GM12878 (cell line): ENCODE measurements at regions not wholly inside any gene's neighbourhood (a gene's known extent, or its start where the extent isn't known, plus 50 kb on each side); places are given as distances from the start of the nearest gene placed in this dataset.

Experiments
- ATAC-seq: fragments of 200-7000 bp; cut with Tn5 transposase; 3 replicates; pipeline ENCODE4 v1.9.1; 2020; ENCODE audit warnings: mild to moderate bottlenecking, moderate library complexity
- BruUV-seq: library from RNA; stranded (reverse); fragments of 400-500 nt; replicated peaks from 2 replicates; lab custom pipeline; 2021; lab: Mats Ljungman, UMichigan
- CTCF ChIA-PET: fragments of 300-600 bp; sonication (Branson Sonifier 250); formaldehyde crosslinking; extraction: SDS; loops from one replicate; lab custom pipeline; 2021; ENCODE audit warnings: inconsistent platforms; lab: Yijun Ruan, JAX
- POLR2A ChIA-PET: fragments of 350-600 bp; formaldehyde crosslinking; extraction: SDS; loops from one replicate; lab custom pipeline; 2021; ENCODE audit warnings: inconsistent platforms; lab: Charles Lee
- RAD21 ChIA-PET: fragments of 300-600 bp; sonication (Branson Sonifier 250); formaldehyde crosslinking; loops from one replicate; lab custom pipeline; 2023; ENCODE audit warnings: antibody characterized with exemption; ENCODE audit not compliant: unreplicated experiment; lab: Charles Lee
- SMC1A ChIA-PET: fragments of 300-600 bp; sonication (Branson Sonifier 250); formaldehyde crosslinking; loops from one replicate; lab custom pipeline; 2023; ENCODE audit not compliant: unreplicated experiment, uncharacterized antibody; lab: Charles Lee
- DNase-seq: peaks from one replicate; pipeline ENCODE4 v3.0.0-alpha.2; 2011; ENCODE audit warnings: low read depth, low spot score
- FAIRE-seq: peaks from 3 replicates; lab custom pipeline; 2011; peaks lifted over from hg19 to GRCh38; lab: Jason Lieb, UNC
- H2AFZ ChIP-seq: 2 replicates; pipeline ENCODE4 v1.6.0; 2011; ENCODE audit warnings: low read depth, low read length, control low read depth; ENCODE audit not compliant: control insufficient read depth
- H3K27ac ChIP-seq: 2 replicates; pipeline ENCODE4 v1.5.1; 2011; ENCODE audit warnings: control low read depth; ENCODE audit not compliant: control insufficient read depth, insufficient read depth
- H3K27me3 ChIP-seq, 2 experiments: replicated peaks in 1 of 2; 2 replicates each; pipeline versions ENCODE4 v1.6.0 to v1.6.1; 2011; ENCODE audit warnings: low read length in 1 of 2; ENCODE audit not compliant: control insufficient read depth in 2 of 2, insufficient read depth in 2 of 2
- H3K36me3 ChIP-seq, 2 experiments: 2 replicates each; pipeline ENCODE4 v1.5.1; 2011; ENCODE audit warnings: low read length in 1 of 2; ENCODE audit not compliant: control insufficient read depth in 2 of 2, insufficient read depth in 2 of 2
- H3K4me1 ChIP-seq: 2 replicates; pipeline ENCODE4 v1.6.1; 2011; ENCODE audit warnings: mild to moderate bottlenecking, low read length, moderate library complexity, mixed read lengths; ENCODE audit not compliant: control insufficient read depth, insufficient read depth
- H3K4me2 ChIP-seq: 2 replicates; pipeline ENCODE4 v1.6.0; 2011; ENCODE audit warnings: control low read depth; ENCODE audit not compliant: control insufficient read depth, insufficient read depth
- H3K4me3 ChIP-seq: fragments of 200-600 bp; sonication (generic); 2 replicates; pipeline ENCODE4 v1.5.1; 2016
- H3K79me2 ChIP-seq: 2 replicates; pipeline ENCODE4 v1.6.0; 2011; ENCODE audit warnings: low read length; ENCODE audit not compliant: control insufficient read depth, insufficient read depth
- H3K9ac ChIP-seq: 2 replicates; pipeline ENCODE4 v1.8.0; 2011; ENCODE audit warnings: low read length, control low read depth, mixed read lengths; ENCODE audit not compliant: control insufficient read depth, insufficient read depth
- H3K9me3 ChIP-seq: replicated peaks from 3 replicates; pipeline ENCODE4 v1.5.1; 2011; ENCODE audit warnings: mild to moderate bottlenecking, low read length; ENCODE audit not compliant: control insufficient read depth, insufficient read depth
- H4K20me1 ChIP-seq: 2 replicates; pipeline ENCODE4 v1.6.0; 2011; ENCODE audit not compliant: control insufficient read depth, insufficient read depth
- BCLAF1 ChIP-seq: fragments of 450-650 bp; IDR thresholded peaks from 2 replicates; pipeline ENCODE4 v1.6.1; 2017; ENCODE audit warnings: antibody characterized with exemption, mild to moderate bottlenecking, moderate library complexity
- BRCA1 ChIP-seq: IDR thresholded peaks from 2 replicates; pipeline ENCODE4 v1.6.1; 2011; ENCODE audit warnings: low read depth, low read length, improper control_type of control experiment
- CREB1 ChIP-seq: IDR thresholded peaks from 2 replicates; pipeline ENCODE4 v1.6.1; 2012; ENCODE audit warnings: low read depth, mild to moderate bottlenecking, inconsistent platforms
- EP300 ChIP-seq, 2 experiments: fragments of 150-350 bp in 1 of 2; IDR thresholded peaks; 2 replicates each; pipeline ENCODE4 v1.6.1; 2011 to 2012; ENCODE audit warnings: low read depth in 2 of 2, low read length in 2 of 2, borderline replicate concordance in 1 of 2, improper control_type of control experiment in 1 of 2, inconsistent platforms in 1 of 2; ENCODE audit not compliant: control insufficient read depth in 1 of 2
- IKZF1 ChIP-seq: fragments of 450-650 bp; conservative IDR thresholded peaks from 2 replicates; pipeline ENCODE4 v1.6.1; 2017; ENCODE audit warnings: antibody characterized with exemption, mild to moderate bottlenecking
- IRF3 ChIP-seq: fragments of 450-650 bp; IDR thresholded peaks from 2 replicates; pipeline ENCODE4 v1.6.1; 2014; ENCODE audit warnings: mild to moderate bottlenecking
- PKNOX1 ChIP-seq: fragments of 450-650 bp; IDR thresholded peaks from 2 replicates; pipeline ENCODE4 v1.6.1; 2016; ENCODE audit warnings: mild to moderate bottlenecking
- PML ChIP-seq: IDR thresholded peaks from 2 replicates; pipeline ENCODE4 v1.6.1; 2012; ENCODE audit warnings: low read length, inconsistent platforms
- RB1 ChIP-seq: fragments of 450-650 bp; formaldehyde crosslinking; IDR thresholded peaks from 2 replicates; pipeline ENCODE4 v1.6.1; 2017; ENCODE audit warnings: mild to moderate bottlenecking, borderline replicate concordance
- RBBP5 ChIP-seq: fragments of 200-600 bp; sonication (generic); conservative IDR thresholded peaks from 2 replicates; pipeline ENCODE4 v1.6.1; 2016
- RELA ChIP-seq: fragments of 450-650 bp; IDR thresholded peaks from 2 replicates; pipeline ENCODE4 v1.8.0; 2014; ENCODE audit warnings: borderline replicate concordance; ENCODE audit not compliant: partially characterized antibody
- STAT3 ChIP-seq: IDR thresholded peaks from 2 replicates; pipeline ENCODE4 v1.6.1; 2011; ENCODE audit warnings: low read depth, low read length, improper control_type of control experiment
- SUPT20H ChIP-seq: IDR thresholded peaks from 2 replicates; pipeline ENCODE4 v1.6.1; 2011; ENCODE audit warnings: low read depth, mild to moderate bottlenecking, low read length, moderate library complexity, borderline replicate concordance; ENCODE audit not compliant: control insufficient read depth
- WGBS: methylation state at CpG from one replicate; pipeline ENCODE4 v1.1.6; 2016; ENCODE audit warnings: low lambda C conversion rate; ENCODE audit not compliant: insufficient replicate concordance, insufficient coverage; ENCODE audit errors: missing lambda C conversion rate; 5-methylcytosine and 5-hydroxymethylcytosine counted together
- in situ Hi-C: fragments of 300-500 bp; cut with MboI; formaldehyde crosslinking; loops from 9 replicates; pipeline ENCODE4 v1.14.3; 2018; ENCODE audit warnings: mixed read lengths
- intact Hi-C: fragments of 100-400 bp; cut with micrococcal nuclease; formaldehyde crosslinking; loops from one replicate; pipeline ENCODE4 v1.14.2; 2022; ENCODE audit not compliant: unreplicated experiment

GRCh38 chr7:156217803-156218202 is 405.5 kb upstream of the SHH start (continued):
- TF ChIP-seq EP300 (IDR thresholded peaks at IDR 0.05; ENCODE audit: borderline replicate concordance in 1 of 2, control insufficient read depth in 1 of 2, low read depth in 2 of 2, low read length in 2 of 2): no peak
- TF ChIP-seq PML: no peak
- TF ChIP-seq RELA: no peak
- TF ChIP-seq SUPT20H: no peak
- TF ChIP-seq RBBP5: no peak
- no peak for TF ChIP-seq BCLAF1
- no peak for TF ChIP-seq STAT3

GRCh38 chr7:156209087-156209486 is 396.8 kb upstream of the SHH start:
- RAD21 ChIA-PET: no interaction called here
- WGBS: 9% methylated on average over 7 of the region's 7 CpGs
- Histone ChIP-seq H3K27ac (no peak overlapping the region), H4K20me1 (no peaks in the 10 kb centered on the region), H3K79me2 (no peaks in the 10 kb centered on the region), H2AFZ (no peak overlapping the region), H3K4me2 (no peak overlapping the region)
- DNase-seq: no peak
- TF ChIP-seq RB1 (no peak), CREB1 (no peak), IKZF1 (no peak), PKNOX1 (no peak), IRF3 (no peak), BRCA1 (no peak)
- TF ChIP-seq, all 136 proteins: peak for 0
- Histone ChIP-seq H3K4me3 (no peak overlapping the region), H3K9me3 (no peaks in the 10 kb centered on the region), H3K36me3 (no peaks in the 10 kb centered on the region), H3K27me3 (no peaks in the 10 kb centered on the region; a peak in 3 of 4 replicates), H3K4me1 (no peaks in the 10 kb centered on the region), H3K9ac (no peak overlapping the region)
- ATAC-seq (no peak), FAIRE-seq (no peak)
- in situ Hi-C loops (no loop called here), intact Hi-C loops (loop anchor here (10.0 kb wide), 1 partner anchor 606 kb away; no protein-coding TSS in a partner anchor)
- SMC1A ChIA-PET: interaction anchor here (0.5 kb wide), 1 partner anchor 616 kb away, joined by 3 read pairs; no protein-coding TSS in a partner anchor
- POLR2A ChIA-PET: no interaction called here
- CTCF ChIA-PET: no interaction called here
- no TSS peak for BruUV-seq
